Gastroesophageal sphincter (tissue), 4 donors: ENCODE measurements at regions not wholly inside any gene's neighbourhood (a gene's known extent, or its start where the extent isn't known, plus 50 kb on each side); places are given as distances from the start of the nearest gene placed in this dataset.

Experiments
- ATAC-seq: fragments of 150-250 bp; one replicate; pipeline ENCODE4 v1.9.1; 2016; ENCODE audit warnings: mild to moderate bottlenecking, moderate library complexity
- H3K27ac ChIP-seq, 4 donors: fragments of 200-600 bp; sonication (generic) in 3 of 4; 1 replicate in 3 of 4; 2 replicates in 1 of 4; pipeline ENCODE4 v1.5.1; 2016 to 2019
- H3K27me3 ChIP-seq: fragments of 200-600 bp; sonication (generic); one replicate; pipeline ENCODE4 v1.5.1; 2019
- H3K36me3 ChIP-seq, 2 donors: fragments of 200-600 bp; sonication (generic); one replicate each; pipeline ENCODE4 v1.5.1; 2019; ENCODE audit warnings: control low read depth in 1 of 2
- H3K4me1 ChIP-seq, 3 donors: fragments of 200-600 bp; sonication (generic); 1 replicate in 2 of 3; 2 replicates in 1 of 3; pipeline ENCODE4 v1.5.1; 2016 to 2019; ENCODE audit warnings: control low read depth in 2 of 3
- H3K4me3 ChIP-seq, 2 donors: fragments of 200-600 bp; sonication (generic); one replicate each; pipeline ENCODE4 v1.5.1; 2019; ENCODE audit warnings: mild to moderate bottlenecking in 1 of 2, moderate library complexity in 1 of 2
- H3K9me3 ChIP-seq, 3 donors: fragments of 200-600 bp; sonication (generic); one replicate each; pipeline ENCODE4 v1.5.1; 2017 to 2019; ENCODE audit warnings: control low read depth in 2 of 3
- CTCF ChIP-seq, 4 experiments: fragments of 200-600 bp in 2 of 4; fragments of 450-650 bp in 2 of 4; sonication (generic) in 1 of 4; IDR thresholded peaks; one replicate each; pipeline ENCODE4 v1.5.1; 2017 to 2019; ENCODE audit warnings: antibody characterized with exemption in 4 of 4, mild to moderate bottlenecking in 2 of 4, moderate library complexity in 2 of 4
- EP300 ChIP-seq: sonication (generic); formaldehyde crosslinking; IDR thresholded peaks from one replicate; pipeline ENCODE4 v1.6.1; 2017; ENCODE audit warnings: antibody characterized with exemption, mild to moderate bottlenecking
- POLR2A ChIP-seq, 2 donors: fragments of 450-650 bp; IDR thresholded peaks; one replicate each; pipeline ENCODE4 v1.6.1; 2017; ENCODE audit warnings: antibody characterized with exemption in 2 of 2, mild to moderate bottlenecking in 2 of 2, moderate library complexity in 1 of 2
- POLR2AphosphoS5 ChIP-seq: sonication (generic); formaldehyde crosslinking; IDR thresholded peaks from one replicate; pipeline ENCODE4 v1.6.1; 2017; ENCODE audit warnings: antibody characterized with exemption
- WGBS, 2 donors: methylation state at CpG; one replicate each; pipeline ENCODE4 v1.1.5; 2018; ENCODE audit warnings: low coverage in 1 of 2; 5-methylcytosine and 5-hydroxymethylcytosine counted together

GRCh38 chr15:39362821-39363561 lies 217.9 kb upstream of the THBS1 start:
- Histone ChIP-seq H3K27me3 (no peaks in the 10 kb centered on the region), H3K27ac (no peak overlapping the region), H3K4me3 (no peak overlapping the region), H3K4me1 (peaks cover 0 to 19% (median 3%) of the 10 kb centered on the region in 3 donors), H3K9me3 (no peaks in the 10 kb centered on the region), H3K36me3 (no peaks in the 10 kb centered on the region)
- TF ChIP-seq POLR2A (IDR thresholded peaks at IDR 0.05) (no peak), EP300 (no peak), CTCF (IDR thresholded peaks at IDR 0.05) (no peak)
- whole genome bisulfite sequencing, 2 donors = 93 to 100% methylated on average over 3 to 7 of the region's 8 CpGs
- ATAC-seq = no peak

- Histone ChIP-seq H3K36me3 (no peaks in the 10 kb centered on the region), H3K4me1 (peaks cover 0 to 9% (median 0%) of the 10 kb centered on the region in 3 donors), H3K27ac (no peak overlapping the region), H3K27me3 (no peaks in the 10 kb centered on the region), H3K9me3 (no peaks in the 10 kb centered on the region), H3K4me3 (no peak overlapping the region)
- ATAC-seq = peak; percentile 61
- TF ChIP-seq POLR2AphosphoS5 = peak; percentile 6
- TF ChIP-seq CTCF (IDR thresholded peaks at IDR 0.05) = no peak
- 72 to 74% methylated on average over 4 of the region's 5 CpGs for WGBS, 2 donors
Measured at GRCh38 chr15:39363761-39364586, 216.9 kb upstream of the THBS1 start.

- 86 to 100% methylated on average over 1 of the region's 1 CpG for WGBS, 2 donors
- Histone ChIP-seq H3K27ac (no peak overlapping the region), H3K9me3 (no peaks in the 10 kb centered on the region), H3K36me3 (no peaks in the 10 kb centered on the region), H3K27me3 (no peaks in the 10 kb centered on the region), H3K4me1 (peaks cover 0 to 9% (median 0%) of the 10 kb centered on the region in 3 donors), H3K4me3 (no peak overlapping the region)
- ATAC-seq = no peak
- no peak for TF ChIP-seq CTCF (IDR thresholded peaks at IDR 0.05)
- TF ChIP-seq EP300 = no peak
- no peak for TF ChIP-seq POLR2AphosphoS5
- TF ChIP-seq POLR2A (IDR thresholded peaks at IDR 0.05) = no peak
Measured at GRCh38 chr15:39364721-39365120, 216.2 kb upstream of the THBS1 start.

GRCh38 chr15:39365161-39365560 lies 215.7 kb upstream of the THBS1 start:
- WGBS, 2 donors = 97% methylated on average over 2 of the region's 2 CpGs; no CpG with 5 or more reads in 1 of the 2 donors
- H3K27me3 ChIP-seq = no peaks in the 10 kb centered on the region
- peaks cover 0 to 9% (median 0%) of the 10 kb centered on the region in 3 donors for H3K4me1 ChIP-seq
- ATAC-seq = no peak
- no peaks in the 10 kb centered on the region for H3K9me3 ChIP-seq
- H3K36me3 ChIP-seq = no peaks in the 10 kb centered on the region
- no peak for TF ChIP-seq CTCF (IDR thresholded peaks at IDR 0.05)
- no peak for TF ChIP-seq EP300
- TF ChIP-seq POLR2AphosphoS5 = no peak
- no peak for TF ChIP-seq POLR2A (IDR thresholded peaks at IDR 0.05)
- H3K27ac ChIP-seq = no peak overlapping the region
- no peak overlapping the region for H3K4me3 ChIP-seq
